Activated CD4-positive, alpha-beta memory T cell treated with anti-CD3 and anti-CD28 coated beads, Interleukin-2, amount 10 ng/mL, durations not matched to agents 7 days and 5 days (primary cell): ENCODE measurements at regions not wholly inside any gene's neighbourhood (a gene's known extent, or its start where the extent isn't known, plus 50 kb on each side); places are given as distances from the start of the nearest gene placed in this dataset.

Experiments used
- CTCF ChIA-PET: fragments of 350-600 bp; sonication (Branson Sonifier 250); formaldehyde crosslinking; loops from one replicate; lab custom pipeline; 2021; ENCODE audit warnings: antibody characterized with exemption, inconsistent platforms; lab: Charles Lee
- POLR2A ChIA-PET: fragments of 350-600 bp; sonication (Branson Sonifier 250); formaldehyde crosslinking; loops from one replicate; lab custom pipeline; 2021; ENCODE audit warnings: antibody characterized with exemption; lab: Charles Lee
- DNase-seq: peaks from one replicate; pipeline ENCODE4 v3.0.0-alpha.2; 2020
- H3K27ac Mint-ChIP-seq: one replicate; pipeline ENCODE4 v1.8.0; 2021; ENCODE audit warnings: mild to moderate bottlenecking, mixed read lengths
- H3K27me3 Mint-ChIP-seq: one replicate; pipeline ENCODE4 v1.8.0; 2021; ENCODE audit warnings: mixed read lengths
- H3K36me3 Mint-ChIP-seq: one replicate; pipeline ENCODE4 v1.8.0; 2021; ENCODE audit warnings: low read depth, mixed read lengths
- H3K4me1 Mint-ChIP-seq: one replicate; pipeline ENCODE4 v1.8.0; 2021; ENCODE audit warnings: mixed read lengths
- H3K4me3 Mint-ChIP-seq: one replicate; pipeline ENCODE4 v1.8.0; 2021; ENCODE audit warnings: mild to moderate bottlenecking, mixed read lengths
- H3K9me3 Mint-ChIP-seq: one replicate; pipeline ENCODE4 v1.8.0; 2021; ENCODE audit warnings: mixed read lengths

DNA sequence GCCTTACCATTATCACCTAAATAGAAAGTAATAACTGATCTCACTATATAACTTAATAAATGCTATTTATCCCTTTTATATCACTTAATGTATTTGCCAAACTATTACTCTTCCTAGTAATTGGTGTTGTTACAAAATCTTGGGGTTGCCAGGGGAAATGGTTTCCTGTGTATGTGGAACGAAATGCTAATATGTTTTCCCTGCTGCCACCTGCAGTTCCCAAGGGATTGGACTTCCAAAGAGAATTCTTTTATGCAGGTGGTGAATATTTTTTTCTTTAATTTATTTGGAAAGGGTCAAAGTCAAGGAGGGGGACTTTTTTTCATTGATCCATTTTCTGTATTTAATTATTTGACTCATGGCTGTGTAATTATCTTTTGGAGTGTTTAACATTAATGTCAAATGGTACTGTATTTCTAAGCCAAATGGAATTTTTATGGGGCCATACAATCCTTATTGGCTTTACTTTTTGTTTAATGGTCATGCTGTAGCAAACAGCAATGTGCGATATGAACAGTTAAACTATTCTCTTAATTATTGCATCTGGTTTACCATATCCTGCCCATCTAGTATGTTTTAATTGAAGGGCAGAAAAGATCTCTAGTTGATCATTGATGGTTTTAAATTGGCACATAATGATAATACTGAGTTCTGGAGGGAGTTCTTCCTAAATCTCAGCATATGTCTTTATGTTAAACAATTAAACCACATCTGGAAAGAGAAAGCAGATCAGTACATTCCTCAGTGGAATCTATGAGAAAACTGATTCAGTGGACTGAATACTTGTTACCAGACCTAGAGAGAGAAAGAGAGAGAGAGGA lies 486.3 kb downstream of the TTLL7 start:
- Mint-ChIP-seq H3K4me3 (no peak overlapping the region), H3K9me3 (peaks cover 11% of the 10 kb centered on the region), H3K4me1 (peaks cover 34% of the 10 kb centered on the region), H3K27me3 (no peaks in the 10 kb centered on the region), H3K27ac (no peak overlapping the region), H3K36me3 (peaks cover under 1% of the 10 kb centered on the region)
- ChIA-PET POLR2A (no interaction called here), CTCF (no interaction called here)
- no peak for DNase-seq

DNA sequence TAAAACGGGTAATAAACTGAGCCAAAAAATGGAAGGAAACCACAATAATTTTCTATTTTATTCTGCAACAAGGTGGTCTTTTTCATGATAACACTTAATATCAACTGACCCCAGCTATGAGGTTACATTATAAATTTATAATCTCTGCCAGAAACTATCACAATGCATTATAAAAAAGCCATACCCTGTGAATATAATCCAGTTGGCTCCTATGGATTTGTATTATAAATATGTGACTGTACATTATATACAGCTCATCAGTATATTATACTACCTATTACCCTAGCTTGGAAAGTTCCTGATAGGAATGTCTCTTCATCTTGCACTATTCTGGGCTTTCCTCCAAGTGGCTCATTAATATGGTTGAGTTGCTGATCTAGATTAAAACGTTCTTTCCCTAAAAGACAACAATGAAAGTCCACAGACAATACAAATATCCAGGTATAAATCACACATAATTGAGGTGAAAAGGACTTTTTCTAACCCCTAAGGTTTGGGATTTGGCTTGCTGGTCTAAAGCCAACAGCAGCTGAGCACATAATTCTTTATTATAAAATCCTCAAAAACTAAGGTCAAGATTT lies 487.7 kb downstream of the TTLL7 start:
- no peaks in the 10 kb centered on the region for H3K27me3 Mint-ChIP-seq
- CTCF ChIA-PET: no interaction called here
- H3K4me1 Mint-ChIP-seq: peaks cover 38% of the 10 kb centered on the region
- DNase-seq: no peak
- POLR2A ChIA-PET: no interaction called here
- H3K9me3 Mint-ChIP-seq: peaks cover 11% of the 10 kb centered on the region
- H3K27ac Mint-ChIP-seq: no peak overlapping the region
- no peak overlapping the region for H3K4me3 Mint-ChIP-seq
- H3K36me3 Mint-ChIP-seq: peaks cover 4% of the 10 kb centered on the region

DNA sequence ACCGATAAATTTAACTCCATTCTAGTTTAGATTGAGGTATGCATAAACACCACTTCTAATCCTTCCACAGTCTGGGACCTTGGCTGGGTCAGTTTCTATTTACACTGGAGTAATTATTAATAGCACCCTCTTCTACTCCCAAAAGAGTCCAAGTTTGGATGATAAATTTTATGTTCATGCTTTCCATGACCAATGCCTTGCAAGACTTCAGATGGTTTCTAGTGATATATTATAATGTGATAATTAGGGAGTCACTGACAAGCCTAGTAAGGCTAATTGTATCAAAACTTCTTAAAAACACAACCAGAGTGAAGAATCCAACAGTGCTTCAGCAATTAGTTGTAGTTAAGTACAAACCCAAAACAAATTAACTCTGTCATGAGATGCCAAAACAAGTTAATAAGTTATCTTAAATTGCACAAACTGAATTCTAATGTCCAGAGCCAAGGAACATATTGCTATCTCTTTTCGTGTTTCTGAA lies 489.6 kb downstream of the TTLL7 start:
- DNase-seq: no peak
- peaks cover 12% of the 10 kb centered on the region for H3K9me3 Mint-ChIP-seq
- H3K36me3 Mint-ChIP-seq: peaks cover 8% of the 10 kb centered on the region
- ChIA-PET CTCF (interaction anchor here (2.5 kb wide), 1 partner anchor 11 kb away, joined by 9 read pairs; no protein-coding TSS in a partner anchor), POLR2A (no interaction called here)
- peak overlapping the region; percentile 88 for H3K27ac Mint-ChIP-seq
- no peaks in the 10 kb centered on the region for H3K27me3 Mint-ChIP-seq
- H3K4me1 Mint-ChIP-seq: peaks cover 28% of the 10 kb centered on the region
- H3K4me3 Mint-ChIP-seq: no peak overlapping the region

DNA sequence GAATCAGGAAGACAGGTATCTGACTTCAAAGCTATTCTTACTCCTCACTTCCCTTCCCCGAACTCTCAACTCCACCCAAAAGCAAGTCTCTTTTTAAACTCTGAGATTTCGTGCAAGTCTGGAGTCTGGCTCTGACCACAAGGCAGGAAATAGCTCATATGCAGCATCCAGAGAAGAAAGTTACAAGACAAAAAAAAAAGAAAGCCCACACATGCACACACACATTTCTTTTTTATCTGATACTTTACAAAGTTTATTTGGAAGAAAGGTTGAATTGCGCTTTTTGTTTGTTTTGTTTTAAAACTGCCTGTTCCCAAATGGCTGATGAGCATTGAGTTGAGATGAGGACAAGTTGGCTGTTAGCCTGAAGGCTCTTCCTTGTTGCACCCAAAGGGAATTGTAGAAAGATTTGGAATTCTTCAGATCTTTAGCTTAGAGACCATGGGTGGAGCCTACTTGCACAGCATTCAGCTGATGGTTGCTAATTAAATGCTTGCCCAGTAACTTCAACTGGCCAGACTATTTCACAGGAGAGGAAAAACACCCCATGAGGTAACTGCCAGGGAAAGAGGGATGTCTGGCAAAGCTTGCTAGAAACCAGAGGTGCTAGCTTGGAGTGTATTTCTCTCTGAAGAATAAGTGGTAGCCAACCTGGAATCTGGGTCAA lies 490.3 kb downstream of the TTLL7 start:
- ChIA-PET POLR2A (interaction anchor here (1.4 kb wide), 1 partner anchor 998 kb away, joined by 3 read pairs; the partner anchor contains the start of genes GNG5 and SPATA1), CTCF (interaction anchor here (0.9 to 2.5 kb wide), 3 partner anchors 10 to 23 kb away, joined by 3 to 9 read pairs (median 4); no protein-coding TSS in a partner anchor)
- Mint-ChIP-seq H3K9me3 (peaks cover 12% of the 10 kb centered on the region), H3K4me1 (peaks cover 28% of the 10 kb centered on the region), H3K36me3 (peaks cover 8% of the 10 kb centered on the region), H3K4me3 (peak overlapping the region; percentile 18), H3K27ac (peak overlapping the region; percentile 88), H3K27me3 (no peaks in the 10 kb centered on the region)
- peak; percentile 55 for DNase-seq

DNA sequence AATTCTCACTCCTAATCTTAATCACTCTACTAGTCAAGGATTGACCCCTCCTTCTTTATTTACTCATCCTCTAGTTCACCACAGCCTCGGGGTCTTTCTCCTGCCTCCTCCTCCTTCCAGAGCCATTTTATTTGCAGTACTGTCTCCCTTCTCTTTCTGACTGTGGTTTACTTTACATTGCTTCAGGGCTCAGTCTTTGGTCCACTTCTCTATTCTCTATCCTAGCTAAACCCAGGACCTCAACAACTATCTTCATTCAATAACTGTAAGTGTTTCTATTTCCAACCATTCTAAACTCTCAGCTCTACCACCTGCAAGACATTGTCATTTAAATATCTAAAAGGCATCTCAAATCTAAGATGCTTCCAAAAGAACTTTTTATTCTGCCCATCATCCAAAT lies 493.8 kb downstream of the TTLL7 start:
- H3K27me3 Mint-ChIP-seq: no peaks in the 10 kb centered on the region
- peaks cover 39% of the 10 kb centered on the region for H3K4me1 Mint-ChIP-seq
- CTCF ChIA-PET: no interaction called here
- no peak for DNase-seq
- H3K36me3 Mint-ChIP-seq: peaks cover 16% of the 10 kb centered on the region
- peaks cover 10% of the 10 kb centered on the region for H3K9me3 Mint-ChIP-seq
- POLR2A ChIA-PET: no interaction called here
- H3K4me3 Mint-ChIP-seq: no peak overlapping the region
- no peak overlapping the region for H3K27ac Mint-ChIP-seq

DNA sequence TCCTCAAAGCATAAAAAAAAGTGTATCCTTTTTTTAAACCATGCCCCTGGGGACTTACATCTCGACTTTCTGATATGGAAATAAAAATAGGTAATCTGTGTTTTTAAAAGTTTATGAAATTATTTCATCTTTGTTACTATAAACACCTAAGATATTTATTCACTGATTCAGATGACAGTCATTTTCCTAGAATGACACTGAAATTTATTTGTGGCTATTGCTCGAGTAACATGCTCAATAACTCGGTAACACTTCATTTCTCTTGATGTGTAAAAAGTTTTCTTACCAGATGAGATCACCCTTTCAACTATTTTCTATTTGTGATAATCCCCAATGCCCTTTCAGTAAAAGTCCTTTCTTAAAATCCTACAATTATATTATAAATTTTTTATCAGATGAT lies 495.8 kb downstream of the TTLL7 start:
- CTCF ChIA-PET: no interaction called here
- Mint-ChIP-seq H3K27me3 (no peaks in the 10 kb centered on the region), H3K9me3 (peaks cover 13% of the 10 kb centered on the region), H3K4me1 (peaks cover 31% of the 10 kb centered on the region), H3K36me3 (peaks cover 16% of the 10 kb centered on the region), H3K27ac (no peak overlapping the region), H3K4me3 (no peak overlapping the region)
- no peak for DNase-seq
- POLR2A ChIA-PET: no interaction called here

DNA sequence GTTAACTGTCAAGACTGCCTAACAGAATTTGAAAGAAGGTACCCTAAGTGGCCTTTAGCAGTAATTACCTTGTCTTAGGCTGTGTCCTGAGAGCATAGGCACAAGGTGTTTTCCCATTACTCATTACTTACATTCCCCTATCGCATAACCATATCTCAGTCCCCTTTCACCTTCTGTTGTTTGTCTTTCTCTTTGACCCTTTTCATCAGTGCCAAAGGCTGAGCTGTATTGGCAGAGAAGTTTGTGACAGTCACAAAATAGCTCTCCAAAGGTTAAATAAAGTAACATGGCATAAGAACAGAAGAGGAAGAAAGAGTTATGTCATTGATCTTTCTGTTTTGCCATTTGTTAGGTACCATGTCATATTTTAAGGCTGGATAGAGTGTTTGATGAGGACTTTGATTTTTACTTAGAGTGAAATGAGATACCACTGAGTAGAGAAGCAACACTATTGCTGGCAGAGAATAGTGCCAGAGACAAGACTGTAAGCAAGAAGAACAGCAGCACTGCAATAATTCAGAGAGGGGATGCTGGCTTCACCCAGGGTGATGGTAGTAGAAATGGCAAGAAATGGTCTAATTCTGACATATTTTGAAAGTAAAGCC lies 497.8 kb downstream of the TTLL7 start:
- no peaks in the 10 kb centered on the region for H3K27me3 Mint-ChIP-seq
- no peak overlapping the region for H3K4me3 Mint-ChIP-seq
- peaks cover 21% of the 10 kb centered on the region for H3K4me1 Mint-ChIP-seq
- no peak for DNase-seq
- ChIA-PET POLR2A (no interaction called here), CTCF (no interaction called here)
- peaks cover 12% of the 10 kb centered on the region for H3K36me3 Mint-ChIP-seq
- peaks cover 13% of the 10 kb centered on the region for H3K9me3 Mint-ChIP-seq
- H3K27ac Mint-ChIP-seq: no peak overlapping the region

DNA sequence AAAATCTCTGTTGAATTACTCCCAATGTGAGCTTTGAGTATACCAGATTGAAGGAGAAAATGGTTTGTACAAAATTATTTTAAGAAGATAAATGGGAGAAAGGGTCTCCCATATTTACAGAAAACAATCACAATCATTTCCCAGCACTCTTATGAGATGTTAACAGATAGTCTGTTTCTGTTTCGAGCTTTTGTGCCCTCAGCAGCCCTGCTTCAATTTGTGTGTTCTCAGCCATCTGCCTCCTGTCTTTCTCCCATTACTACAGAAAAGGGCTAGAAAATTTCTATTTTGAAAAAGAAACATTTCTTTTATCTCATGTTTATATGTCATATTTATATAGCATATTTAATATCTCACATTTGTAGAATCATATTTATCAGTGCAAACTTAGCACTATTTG lies 498.4 kb downstream of the TTLL7 start:
- Mint-ChIP-seq H3K36me3 (peaks cover 12% of the 10 kb centered on the region), H3K9me3 (peaks cover 10% of the 10 kb centered on the region), H3K4me3 (no peak overlapping the region), H3K27ac (no peak overlapping the region), H3K27me3 (no peaks in the 10 kb centered on the region), H3K4me1 (peaks cover 21% of the 10 kb centered on the region)
- CTCF ChIA-PET: no interaction called here
- no peak for DNase-seq
- POLR2A ChIA-PET: no interaction called here

DNA sequence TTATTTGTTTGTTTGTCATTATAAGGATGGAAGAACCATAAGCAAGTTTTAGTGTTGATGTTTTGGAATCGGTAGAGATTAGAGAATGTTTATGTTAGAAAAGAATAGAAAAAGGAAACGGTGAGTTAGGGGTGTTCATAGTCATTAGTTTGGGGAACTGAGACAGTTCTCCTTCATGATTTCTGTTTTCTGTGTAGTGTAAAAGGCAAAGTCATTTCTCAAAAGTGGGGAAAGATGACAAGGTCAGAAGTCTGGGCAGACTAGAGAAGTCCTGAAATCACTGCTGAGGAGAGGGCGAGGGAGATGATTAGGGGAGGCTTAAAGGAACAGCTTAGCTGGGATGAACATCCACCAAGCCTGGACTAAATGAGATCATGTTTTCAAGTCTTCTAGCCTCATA lies 498.9 kb downstream of the TTLL7 start:
- H3K4me1 Mint-ChIP-seq: peaks cover 21% of the 10 kb centered on the region
- POLR2A ChIA-PET: interaction anchor here (0.6 kb wide), 1 partner anchor 1193 kb away, joined by 3 read pairs; no protein-coding TSS in a partner anchor

DNA sequence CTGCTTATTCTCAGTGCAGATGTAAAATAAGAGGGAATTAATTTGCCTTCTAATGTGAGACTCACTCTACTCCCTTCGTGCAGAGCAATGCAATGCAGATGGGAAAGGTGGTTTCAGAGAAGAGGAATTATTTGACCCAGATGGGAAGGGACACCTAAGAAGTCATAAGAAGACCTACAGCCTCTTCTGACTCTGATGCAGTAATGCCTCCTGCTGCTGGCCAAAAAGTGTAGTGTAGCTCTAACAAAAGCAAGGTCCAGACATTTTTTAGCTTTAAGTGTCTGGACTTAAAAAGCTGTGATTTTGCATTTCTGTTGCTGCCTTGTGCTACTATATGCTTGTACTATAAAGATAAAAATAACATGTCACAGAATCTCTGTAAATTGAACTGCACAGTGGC lies 501.4 kb downstream of the TTLL7 start:
- peaks cover 21% of the 10 kb centered on the region for H3K4me1 Mint-ChIP-seq
- no peak overlapping the region for H3K27ac Mint-ChIP-seq
- H3K27me3 Mint-ChIP-seq: no peaks in the 10 kb centered on the region
- no peak overlapping the region for H3K4me3 Mint-ChIP-seq
- H3K36me3 Mint-ChIP-seq: peaks cover 8% of the 10 kb centered on the region
- POLR2A ChIA-PET: no interaction called here
- H3K9me3 Mint-ChIP-seq: peaks cover 11% of the 10 kb centered on the region
- no peak for DNase-seq
- CTCF ChIA-PET: interaction anchor here (3.0 kb wide), 1 partner anchor 10 kb away, joined by 9 read pairs; no protein-coding TSS in a partner anchor

More for the DNA sequence above, 498.9 kb downstream of the TTLL7 start:
- CTCF ChIA-PET: no interaction called here
- Mint-ChIP-seq H3K9me3 (peaks cover 5% of the 10 kb centered on the region), H3K4me3 (no peak overlapping the region), H3K27me3 (no peaks in the 10 kb centered on the region), H3K36me3 (peaks cover 8% of the 10 kb centered on the region), H3K27ac (no peak overlapping the region)
- DNase-seq: no peak

DNA sequence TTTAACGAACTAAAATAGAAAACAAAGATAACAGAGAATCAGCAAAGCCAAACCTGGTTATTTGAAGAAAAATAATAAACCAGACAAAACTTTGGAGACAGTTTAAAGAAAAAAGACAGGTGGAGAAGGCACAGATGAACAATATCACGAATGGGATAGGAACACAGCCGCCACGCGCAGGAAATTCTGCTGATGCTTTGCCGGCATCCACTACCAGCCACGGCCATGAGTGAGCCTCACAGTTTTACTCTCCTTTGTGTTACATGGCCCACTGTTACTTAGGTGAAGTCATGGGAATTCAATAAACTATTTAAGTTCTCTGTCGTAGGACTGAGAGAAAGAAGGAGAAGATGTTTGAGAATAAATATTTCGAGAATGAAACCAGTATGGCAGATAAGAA lies 503.4 kb downstream of the TTLL7 start:
- Mint-ChIP-seq H3K27ac (no peak overlapping the region), H3K36me3 (no peaks in the 10 kb centered on the region), H3K4me1 (peaks cover 11% of the 10 kb centered on the region), H3K4me3 (no peak overlapping the region), H3K9me3 (peaks cover 13% of the 10 kb centered on the region), H3K27me3 (no peaks in the 10 kb centered on the region)
- ChIA-PET CTCF (no interaction called here), POLR2A (no interaction called here)
- no peak for DNase-seq

DNA sequence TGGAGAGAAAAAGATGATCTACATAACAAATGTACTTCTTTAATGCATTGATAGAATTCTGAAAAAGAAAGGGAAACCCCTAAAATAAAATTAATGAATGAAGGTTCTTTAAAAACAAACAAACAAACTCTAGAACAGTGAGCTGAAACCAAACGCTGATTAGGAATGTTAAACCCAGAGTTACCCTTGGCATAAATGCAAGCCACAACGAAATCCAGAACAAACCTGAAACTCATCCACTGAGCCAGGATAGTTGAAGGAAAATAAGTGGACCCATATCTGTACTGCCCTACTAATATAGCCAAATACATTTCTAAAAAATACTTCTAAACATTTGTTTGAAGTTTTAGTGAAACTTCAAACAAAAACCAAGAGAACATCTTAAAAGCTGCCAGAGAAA lies 505.3 kb downstream of the TTLL7 start:
- Mint-ChIP-seq H3K9me3 (peaks cover 9% of the 10 kb centered on the region), H3K36me3 (no peaks in the 10 kb centered on the region), H3K4me1 (peaks cover 6% of the 10 kb centered on the region), H3K27me3 (no peaks in the 10 kb centered on the region), H3K4me3 (no peak overlapping the region), H3K27ac (no peak overlapping the region)
- DNase-seq: no peak
- ChIA-PET CTCF (no interaction called here), POLR2A (no interaction called here)

DNA sequence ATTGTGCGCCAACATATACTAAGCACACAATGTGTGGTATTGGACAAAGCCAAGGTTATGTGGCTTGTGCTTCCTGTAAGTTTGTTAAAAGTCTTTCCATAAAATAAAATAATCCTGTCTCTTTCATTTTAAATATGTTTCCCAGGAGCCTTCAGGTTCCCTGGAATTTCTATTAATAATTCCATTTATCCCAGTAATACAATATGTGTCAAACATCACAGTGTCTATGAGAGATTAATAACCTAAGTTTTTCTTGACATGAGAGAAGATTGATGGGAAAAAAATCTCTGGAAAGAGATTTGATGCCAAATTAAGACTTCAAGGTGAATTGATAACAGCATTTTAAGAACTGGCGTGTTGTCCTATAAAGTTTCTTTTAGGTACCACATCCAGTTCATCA lies 507.0 kb downstream of the TTLL7 start:
- H3K27me3 Mint-ChIP-seq: no peaks in the 10 kb centered on the region
- POLR2A ChIA-PET: no interaction called here
- no peak for DNase-seq
- no peaks in the 10 kb centered on the region for H3K36me3 Mint-ChIP-seq
- CTCF ChIA-PET: no interaction called here
- H3K4me3 Mint-ChIP-seq: no peak overlapping the region
- no peak overlapping the region for H3K27ac Mint-ChIP-seq
- peaks cover 15% of the 10 kb centered on the region for H3K4me1 Mint-ChIP-seq
- peaks cover 11% of the 10 kb centered on the region for H3K9me3 Mint-ChIP-seq
